ENCODE measurements at regions not wholly inside any gene's neighbourhood (a gene's known extent, or its start where the extent isn't known, plus 50 kb on each side); places are given as distances from the start of the nearest gene placed in this dataset.
A peak's percentile ranks its signal among the peaks of the same experiment; 100 is the strongest.

- H3K79me2 ChIP-seq (ENCODE audit: insufficient read depth, low read length), result no peaks in the 10 kb centered on the region
- POLR2A ChIA-PET, result no interaction called here
- TF ChIP-seq MAFK (conservative IDR thresholded peaks at IDR 0.05 in 1 of 2, IDR thresholded peaks at IDR 0.05 in 1 of 2; ENCODE audit: low read length in 2 of 2), result peak in 1 of 2 experiments; percentile 58; a peak in 2 of 4 replicates
- TF ChIP-seq PHF8 (CRISPR knock-in tag; IDR thresholded peaks at IDR 0.05), result no peak
- TF ChIP-seq MAFF (IDR thresholded peaks at IDR 0.05; ENCODE audit: low read depth, low read length), result peak; percentile 27; the same call in 1 of the 2 replicates
- TF ChIP-seq HMG20A (CRISPR knock-in tag; IDR thresholded peaks at IDR 0.05; ENCODE audit: borderline replicate concordance), result no peak
- no peak for TF ChIP-seq PHF20 (CRISPR knock-in tag; IDR thresholded peaks at IDR 0.05)
- ATAC-seq (no peak), DNase-seq (ENCODE audit: low spot score) (no peak), FAIRE-seq (no peak)
- H3K4me2 ChIP-seq (ENCODE audit: low read depth, low read length), result no peak overlapping the region
- no peaks in the 10 kb centered on the region for H3K27me3 ChIP-seq (ENCODE audit: control insufficient read depth in 1 of 2, insufficient read depth in 2 of 2, low read length in 2 of 2)
- no peaks in the 10 kb centered on the region for H3K4me1 ChIP-seq (ENCODE audit: insufficient read depth, low read length)
- intact Hi-C loops (cut with micrococcal nuclease; ENCODE audit: unreplicated experiment), result no loop called here
- no TSS peak for BruUV-seq (replicated peaks)
- 18% methylated on average over 3 of the region's 3 CpGs for WGBS (ENCODE audit: low lambda C conversion rate)
- CTCF ChIA-PET (ENCODE audit: low intra/inter-chr PET ratio, low total read pairs), result no interaction called here
- H3K36me3 ChIP-seq (replicated peaks in 1 of 2; ENCODE audit: control insufficient read depth in 1 of 2, insufficient read depth in 2 of 2, low read length in 2 of 2), result no peaks in the 10 kb centered on the region
- H3K4me3 ChIP-seq (replicated peaks in 1 of 3; ENCODE audit: insufficient read depth in 1 of 3, low read depth in 2 of 3, low read length in 3 of 3), result no peak overlapping the region
- in situ Hi-C loops (cut with HindIII; ENCODE audit: extremely low pct_ligation_motif_present, low pct_unique_long_range_greater_than_20kb), result no loop called here
- no peak overlapping the region for H3K9ac ChIP-seq (ENCODE audit: insufficient read depth, low read depth, low read length)
- no peaks in the 10 kb centered on the region for H3K9me3 ChIP-seq (ENCODE audit: low read length)
- no peak overlapping the region for H3K27ac ChIP-seq (ENCODE audit: extremely low read length, insufficient read depth, low read length)
- H4K20me1 ChIP-seq (ENCODE audit: insufficient read depth, low read length), result no peaks in the 10 kb centered on the region
- no peak overlapping the region for H2AFZ ChIP-seq (ENCODE audit: low read length)
Measured at GRCh38 chr9:108012886-108013665, 523.5 kb upstream of the KLF4 start.

- 28% methylated on average over 4 of the region's 4 CpGs for WGBS (ENCODE audit: low lambda C conversion rate)
- CTCF ChIA-PET (ENCODE audit: low intra/inter-chr PET ratio, low total read pairs), result no interaction called here
- no peak overlapping the region for H2AFZ ChIP-seq (ENCODE audit: low read length)
Measured at GRCh38 chr9:108012405-108012804, 522.8 kb upstream of the KLF4 start.

More at GRCh38 chr9:108012405-108012804, 522.8 kb upstream of the KLF4 start:
- no peaks in the 10 kb centered on the region for H3K27me3 ChIP-seq (ENCODE audit: control insufficient read depth in 1 of 2, insufficient read depth in 2 of 2, low read length in 2 of 2)
- no peak overlapping the region for H3K9ac ChIP-seq (ENCODE audit: insufficient read depth, low read depth, low read length)
- intact Hi-C loops (cut with micrococcal nuclease; ENCODE audit: unreplicated experiment), result no loop called here
- in situ Hi-C loops (cut with HindIII; ENCODE audit: extremely low pct_ligation_motif_present, low pct_unique_long_range_greater_than_20kb), result no loop called here
- TF ChIP-seq NFIC (IDR thresholded peaks at IDR 0.05; ENCODE audit: low read length), result no peak
- no peak for TF ChIP-seq CEBPB (IDR thresholded peaks at IDR 0.05; ENCODE audit: borderline replicate concordance, low read depth, low read length)
- TF ChIP-seq MBNL3 (CRISPR knock-in tag; conservative IDR thresholded peaks at IDR 0.05), result no peak
- TF ChIP-seq ZNF143 (CRISPR knock-in tag; IDR thresholded peaks at IDR 0.05), result no peak
- TF ChIP-seq ZNF263 (CRISPR knock-in tag; IDR thresholded peaks at IDR 0.05), result no peak
- no peak for TF ChIP-seq SRSF4 (IDR thresholded peaks at IDR 0.05; ENCODE audit: low read depth, low read length, poor library complexity, severe bottlenecking)
- TF ChIP-seq ZNF17 (CRISPR knock-in tag; IDR thresholded peaks at IDR 0.05), result no peak
- no peak for TF ChIP-seq NPAS2 (CRISPR knock-in tag; IDR thresholded peaks at IDR 0.05; ENCODE audit: borderline replicate concordance)
- no peak for TF ChIP-seq PRPF4 (IDR thresholded peaks at IDR 0.05; ENCODE audit: low read depth, low read length, poor library complexity, severe bottlenecking)
- no peak for TF ChIP-seq CREB3 (CRISPR knock-in tag; IDR thresholded peaks at IDR 0.05)
- no peak for TF ChIP-seq ZZZ3 (CRISPR knock-in tag; IDR thresholded peaks at IDR 0.05; ENCODE audit: borderline replicate concordance)
- H4K20me1 ChIP-seq (ENCODE audit: insufficient read depth, low read length), result no peaks in the 10 kb centered on the region
- POLR2A ChIA-PET, result no interaction called here
- no peak overlapping the region for H3K4me3 ChIP-seq (replicated peaks in 1 of 3; ENCODE audit: insufficient read depth in 1 of 3, low read depth in 2 of 3, low read length in 3 of 3)
- BruUV-seq (replicated peaks), result no TSS peak
- ATAC-seq (no peak), DNase-seq (ENCODE audit: low spot score) (no peak), FAIRE-seq (no peak)
- H3K4me1 ChIP-seq (ENCODE audit: insufficient read depth, low read length), result no peaks in the 10 kb centered on the region
- no peaks in the 10 kb centered on the region for H3K79me2 ChIP-seq (ENCODE audit: insufficient read depth, low read length)
- H3K27ac ChIP-seq (ENCODE audit: extremely low read length, insufficient read depth, low read length), result no peak overlapping the region
- H3K36me3 ChIP-seq (replicated peaks in 1 of 2; ENCODE audit: control insufficient read depth in 1 of 2, insufficient read depth in 2 of 2, low read length in 2 of 2), result no peaks in the 10 kb centered on the region
- no peaks in the 10 kb centered on the region for H3K9me3 ChIP-seq (ENCODE audit: low read length)
- no peak overlapping the region for H3K4me2 ChIP-seq (ENCODE audit: low read depth, low read length)

Measured in HepG2 (cell line).